Uterus (tissue), 2 donors: ENCODE measurements at regions not wholly inside any gene's neighbourhood (a gene's known extent, or its start where the extent isn't known, plus 50 kb on each side); places are given as distances from the start of the nearest gene placed in this dataset.

Source experiments
- CTCF ChIP-seq, 4 experiments: fragments of 200-600 bp in 2 of 4; fragments of 450-650 bp in 2 of 4; sonication (generic) in 2 of 4; IDR thresholded peaks; one replicate each; pipeline ENCODE4 v1.5.1; 2016 to 2019; ENCODE audit warnings: antibody characterized with exemption in 4 of 4, mild to moderate bottlenecking in 2 of 4, moderate library complexity in 1 of 4
- POLR2A ChIP-seq, 2 donors: fragments of 450-650 bp; IDR thresholded peaks; one replicate each; pipeline ENCODE4 v1.6.1; 2016; ENCODE audit warnings: antibody characterized with exemption in 2 of 2, mild to moderate bottlenecking in 1 of 2, moderate library complexity in 1 of 2

GRCh38 chr2:210922419-210922818 lies 366.0 kb downstream of the CPS1 start:
- no peak for TF ChIP-seq CTCF (IDR thresholded peaks at IDR 0.05)
- TF ChIP-seq POLR2A (IDR thresholded peaks at IDR 0.05) = no peak
